ENCODE measurements at regions not wholly inside any gene's neighbourhood (a gene's known extent, or its start where the extent isn't known, plus 50 kb on each side); places are given as distances from the start of the nearest gene placed in this dataset.

DNA sequence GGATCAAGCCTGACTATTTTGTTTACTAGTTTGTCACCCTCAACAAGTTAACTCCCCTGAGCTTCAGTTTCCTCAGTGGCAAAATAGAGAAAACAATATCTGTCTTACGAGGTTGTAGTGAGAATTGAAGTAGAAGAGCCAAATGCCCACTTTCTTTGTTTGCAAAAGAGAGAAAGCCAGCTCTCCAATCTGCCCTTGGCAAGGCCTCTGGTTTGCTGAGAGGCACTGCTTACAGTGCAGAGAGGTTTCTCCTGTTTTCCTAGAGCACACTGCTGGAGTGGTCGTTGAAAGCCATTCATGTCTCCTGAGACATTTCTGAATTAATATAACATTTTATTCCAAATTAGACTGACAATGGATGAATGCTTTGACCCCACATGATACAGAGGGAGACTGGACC, 260.5 kb upstream of the IGF1R start:
- Histone ChIP-seq H3K27me3 (ENCODE audit: control insufficient read depth, insufficient read depth, low read length) (no peaks in the 10 kb centered on the region), H3K4me3 (ENCODE audit: low read depth, low read length) (no peak overlapping the region), H3K36me3 (ENCODE audit: control insufficient read depth, insufficient read depth, low read length) (no peaks in the 10 kb centered on the region)
- POLR2A ChIA-PET = no interaction called here
- DNase-seq (ENCODE audit: low read depth) = no peak
- CTCF ChIA-PET = no interaction called here
- TF ChIP-seq, protein P1, sequence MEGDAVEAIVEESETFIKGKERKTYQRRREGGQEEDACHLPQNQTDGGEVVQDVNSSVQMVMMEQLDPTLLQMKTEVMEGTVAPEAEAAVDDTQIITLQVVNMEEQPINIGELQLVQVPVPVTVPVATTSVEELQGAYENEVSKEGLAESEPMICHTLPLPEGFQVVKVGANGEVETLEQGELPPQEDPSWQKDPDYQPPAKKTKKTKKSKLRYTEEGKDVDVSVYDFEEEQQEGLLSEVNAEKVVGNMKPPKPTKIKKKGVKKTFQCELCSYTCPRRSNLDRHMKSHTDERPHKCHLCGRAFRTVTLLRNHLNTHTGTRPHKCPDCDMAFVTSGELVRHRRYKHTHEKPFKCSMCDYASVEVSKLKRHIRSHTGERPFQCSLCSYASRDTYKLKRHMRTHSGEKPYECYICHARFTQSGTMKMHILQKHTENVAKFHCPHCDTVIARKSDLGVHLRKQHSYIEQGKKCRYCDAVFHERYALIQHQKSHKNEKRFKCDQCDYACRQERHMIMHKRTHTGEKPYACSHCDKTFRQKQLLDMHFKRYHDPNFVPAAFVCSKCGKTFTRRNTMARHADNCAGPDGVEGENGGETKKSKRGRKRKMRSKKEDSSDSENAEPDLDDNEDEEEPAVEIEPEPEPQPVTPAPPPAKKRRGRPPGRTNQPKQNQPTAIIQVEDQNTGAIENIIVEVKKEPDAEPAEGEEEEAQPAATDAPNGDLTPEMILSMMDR (IDR thresholded peaks at IDR 0.05; ENCODE audit: insufficient read depth, low read depth, low read length) = no peak

DNA sequence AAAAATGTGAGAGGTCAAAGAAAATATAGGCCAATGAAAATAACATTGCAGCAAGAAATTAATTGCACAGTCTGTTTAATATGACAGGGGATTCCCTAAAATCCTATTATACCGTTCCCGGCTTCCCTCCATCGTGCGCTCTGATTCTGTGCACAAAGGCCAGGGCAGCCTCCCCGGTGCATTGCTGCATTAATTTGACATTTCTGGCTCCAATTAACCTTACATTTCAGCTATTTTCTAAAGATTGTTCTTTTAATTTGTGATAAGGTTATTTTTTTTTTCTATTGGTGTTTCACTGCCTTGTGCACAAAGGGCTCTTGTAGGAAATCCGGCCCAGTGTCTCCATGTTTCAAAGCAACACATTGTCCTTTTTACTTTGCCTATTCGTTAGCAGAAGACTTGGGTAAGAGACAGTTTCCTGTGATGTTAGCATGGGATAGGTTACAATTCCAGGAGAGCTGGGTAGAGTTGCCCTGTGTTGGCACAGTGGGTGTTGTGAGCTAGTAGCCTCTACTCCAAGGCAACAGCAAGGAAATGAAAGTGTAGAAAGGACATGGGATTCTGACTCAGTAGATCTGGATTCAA, 257.3 kb upstream of the IGF1R start:
- ChIA-PET POLR2A (no interaction called here), CTCF (no interaction called here)
- Histone ChIP-seq H3K27me3 (ENCODE audit: control insufficient read depth, insufficient read depth, low read length) (no peaks in the 10 kb centered on the region), H3K36me3 (ENCODE audit: control insufficient read depth, insufficient read depth, low read length) (no peaks in the 10 kb centered on the region), H3K4me3 (ENCODE audit: low read depth, low read length) (no peak overlapping the region)
- DNase-seq (ENCODE audit: low read depth) = no peak
- TF ChIP-seq, protein P1 (IDR thresholded peaks at IDR 0.05; ENCODE audit: insufficient read depth, low read depth, low read length) = no peak

DNA sequence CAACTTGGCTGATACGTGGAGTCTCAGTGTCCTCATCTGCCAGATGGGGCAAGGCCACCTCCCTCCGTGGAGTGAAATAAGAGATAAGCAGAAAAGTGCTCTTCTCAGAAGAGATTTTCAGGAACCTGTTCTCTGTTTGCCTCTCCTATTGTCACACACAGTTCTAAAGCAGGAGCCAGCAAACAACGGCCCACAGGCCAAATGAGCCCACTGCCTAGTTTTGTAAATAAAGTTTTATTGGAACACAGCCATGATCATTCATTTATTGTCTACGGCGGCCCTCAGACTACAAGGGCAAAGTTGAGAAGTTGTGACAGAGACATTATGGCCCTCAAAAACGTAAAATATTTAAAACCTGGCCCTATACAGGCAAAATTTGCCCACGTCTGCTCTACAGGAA, 256.8 kb upstream of the IGF1R start:
- no peak overlapping the region for H3K4me3 ChIP-seq (ENCODE audit: low read depth, low read length)
- CTCF ChIA-PET = no interaction called here
- TF ChIP-seq, protein P1 (IDR thresholded peaks at IDR 0.05; ENCODE audit: insufficient read depth, low read depth, low read length) = no peak
- no peaks in the 10 kb centered on the region for H3K27me3 ChIP-seq (ENCODE audit: control insufficient read depth, insufficient read depth, low read length)
- DNase-seq (ENCODE audit: low read depth) = no peak
- POLR2A ChIA-PET = no interaction called here
- H3K36me3 ChIP-seq (ENCODE audit: control insufficient read depth, insufficient read depth, low read length) = no peaks in the 10 kb centered on the region

DNA sequence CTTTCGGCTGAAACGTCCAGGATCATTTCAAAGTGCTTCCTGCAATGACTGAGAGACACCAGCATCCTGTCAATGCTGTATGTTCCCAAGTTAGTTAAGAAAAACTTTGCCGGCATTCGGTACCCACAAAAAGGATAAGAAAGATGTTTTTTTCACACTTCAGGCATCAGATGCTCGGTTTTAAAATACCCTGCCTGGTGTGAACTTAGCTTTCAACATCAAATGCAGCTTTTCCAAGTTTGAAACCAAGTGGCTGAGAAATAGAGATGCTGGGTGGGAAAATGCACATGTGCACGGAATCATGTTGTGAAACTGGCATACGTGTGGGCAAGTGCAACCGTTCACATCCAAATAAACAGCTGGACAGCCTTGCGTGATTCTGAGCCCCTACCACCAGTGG, 254.9 kb upstream of the IGF1R start:
- no peaks in the 10 kb centered on the region for H3K36me3 ChIP-seq (ENCODE audit: control insufficient read depth, insufficient read depth, low read length)
- ChIA-PET CTCF (no interaction called here), POLR2A (no interaction called here)
- no peak for DNase-seq (ENCODE audit: low read depth)
- H3K27me3 ChIP-seq (ENCODE audit: control insufficient read depth, insufficient read depth, low read length) = no peaks in the 10 kb centered on the region
- no peak overlapping the region for H3K4me3 ChIP-seq (ENCODE audit: low read depth, low read length)
- TF ChIP-seq, protein P1 (IDR thresholded peaks at IDR 0.05; ENCODE audit: insufficient read depth, low read depth, low read length) = no peak

DNA sequence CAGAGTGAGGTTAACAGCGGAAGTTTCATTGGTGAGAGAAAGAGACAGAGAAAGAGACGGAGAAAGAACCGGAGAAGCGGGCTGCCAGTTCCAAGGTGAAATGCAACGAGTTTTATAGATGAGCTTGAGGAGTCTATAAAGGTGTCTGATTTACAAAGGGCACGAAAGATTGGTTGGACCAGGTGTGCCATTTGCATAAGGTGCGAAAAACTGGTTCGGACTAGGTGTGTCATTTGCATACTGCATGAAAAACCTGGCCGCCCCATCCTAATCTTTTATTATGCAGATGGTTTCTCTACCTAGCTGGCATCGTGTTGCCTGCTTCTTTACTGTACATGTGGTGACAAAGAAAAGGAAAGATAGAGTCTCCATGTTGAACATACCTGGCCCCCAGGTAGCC, 253.8 kb upstream of the IGF1R start:
- no peak for DNase-seq (ENCODE audit: low read depth)
- POLR2A ChIA-PET = no interaction called here
- no peaks in the 10 kb centered on the region for H3K27me3 ChIP-seq (ENCODE audit: control insufficient read depth, insufficient read depth, low read length)
- CTCF ChIA-PET = no interaction called here
- TF ChIP-seq, protein P1 (IDR thresholded peaks at IDR 0.05; ENCODE audit: insufficient read depth, low read depth, low read length) = no peak
- no peak overlapping the region for H3K4me3 ChIP-seq (ENCODE audit: low read depth, low read length)
- no peaks in the 10 kb centered on the region for H3K36me3 ChIP-seq (ENCODE audit: control insufficient read depth, insufficient read depth, low read length)
